ENCODE measurements at regions not wholly inside any gene's neighbourhood (a gene's known extent, or its start where the extent isn't known, plus 50 kb on each side); places are given as distances from the start of the nearest gene placed in this dataset.

DNA sequence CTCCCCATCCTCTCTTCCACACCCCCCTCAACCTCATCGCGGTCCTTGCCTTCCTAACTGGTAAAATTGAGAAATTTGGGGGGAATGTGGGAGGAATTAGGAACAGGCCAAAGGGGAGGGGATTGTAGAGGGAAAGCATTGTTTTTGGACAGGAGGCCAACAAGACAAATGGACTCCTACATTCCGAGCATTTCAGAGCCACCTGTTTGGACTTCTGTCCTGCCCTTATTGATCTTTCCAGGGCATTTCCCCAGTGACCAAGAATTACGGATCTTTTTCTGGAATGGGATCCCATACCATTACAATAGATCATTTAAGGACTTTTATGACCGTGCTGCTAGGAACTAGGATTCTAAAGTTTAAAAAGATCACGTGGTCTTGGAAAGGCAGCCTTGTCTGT is 221.3 kb upstream of the ASIC2 start:
- DNase-seq (ENCODE audit: low spot score), result no peak

DNA sequence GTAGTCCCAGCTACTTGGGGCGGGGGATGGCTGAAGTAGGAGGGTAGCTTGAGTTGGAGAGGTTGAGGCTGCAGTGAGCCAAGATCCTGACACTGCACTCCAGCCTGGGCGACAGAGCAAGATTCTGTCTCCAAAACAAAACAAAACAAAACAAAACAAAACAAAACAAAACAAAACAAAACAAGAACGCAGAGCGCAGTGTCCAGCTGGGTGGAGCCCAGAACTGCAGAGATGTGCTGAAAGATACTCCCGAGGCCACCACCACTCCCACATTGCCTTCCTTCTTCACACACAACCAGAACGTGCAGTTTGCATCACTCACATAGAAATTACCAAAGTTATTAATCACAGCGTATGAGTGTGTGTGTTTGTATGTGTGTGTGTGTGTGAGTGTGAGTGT is 222.9 kb upstream of the ASIC2 start:
- DNase-seq (ENCODE audit: low spot score), result no peak

DNA sequence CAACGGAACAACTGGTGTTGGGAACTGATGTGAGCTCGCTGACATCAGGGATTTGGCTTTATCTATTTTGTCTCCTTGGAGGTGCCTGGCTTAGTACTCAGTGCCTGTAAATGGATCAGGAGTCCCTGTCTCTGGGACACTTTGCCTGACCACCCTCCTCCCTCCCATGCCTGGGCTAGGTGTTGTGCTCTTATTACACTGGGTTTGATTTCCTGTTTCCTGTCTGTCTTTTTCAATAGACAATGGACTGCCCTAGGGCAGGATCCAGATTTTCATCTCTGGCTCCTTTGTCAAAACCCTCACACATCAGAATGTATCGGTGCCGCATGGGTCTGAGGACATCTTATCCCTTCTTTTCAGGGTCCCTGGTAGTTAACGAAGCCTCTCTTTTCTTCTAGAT is 223.6 kb upstream of the ASIC2 start:
- no peak for DNase-seq (ENCODE audit: low spot score)

DNA sequence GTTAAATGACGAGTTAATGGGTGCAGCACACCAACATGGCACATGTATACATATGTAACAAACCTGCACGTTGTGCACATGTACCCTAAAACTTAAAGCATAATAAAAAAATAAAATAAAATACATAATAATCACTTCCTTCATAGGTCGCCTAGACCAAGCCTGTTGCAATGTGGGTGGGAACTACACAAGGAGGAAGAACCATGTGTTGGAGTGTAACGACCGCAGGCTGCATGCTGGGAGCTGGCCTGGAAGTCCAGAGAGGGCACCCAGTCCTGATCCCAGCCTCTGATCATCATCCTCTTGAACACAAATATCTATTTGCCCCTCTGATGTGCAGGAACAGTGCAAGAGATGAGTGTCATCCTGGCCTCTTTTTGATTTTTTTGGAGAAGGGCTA is 224.7 kb upstream of the ASIC2 start:
- no peak for DNase-seq (ENCODE audit: low spot score)

DNA sequence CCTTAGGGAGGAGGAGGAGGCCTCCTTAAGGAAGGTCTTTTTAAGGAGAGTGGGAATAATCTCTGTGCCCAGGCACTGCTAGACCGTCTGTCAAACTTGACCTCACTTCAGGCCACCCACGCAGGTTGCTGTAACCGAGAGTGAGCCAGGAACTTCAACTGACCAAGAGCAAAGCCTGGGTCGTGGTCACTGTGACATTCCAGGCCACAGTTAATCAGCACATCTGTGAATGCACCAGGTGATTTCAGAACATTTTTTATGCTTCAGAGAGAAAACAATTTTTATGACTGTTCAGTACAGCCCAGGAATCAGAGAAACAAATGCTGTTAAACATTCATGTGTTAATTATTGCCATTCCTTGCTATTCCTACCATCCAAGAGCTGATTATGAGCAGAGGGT is 226.6 kb upstream of the ASIC2 start:
- no peak for DNase-seq (ENCODE audit: low spot score)

DNA sequence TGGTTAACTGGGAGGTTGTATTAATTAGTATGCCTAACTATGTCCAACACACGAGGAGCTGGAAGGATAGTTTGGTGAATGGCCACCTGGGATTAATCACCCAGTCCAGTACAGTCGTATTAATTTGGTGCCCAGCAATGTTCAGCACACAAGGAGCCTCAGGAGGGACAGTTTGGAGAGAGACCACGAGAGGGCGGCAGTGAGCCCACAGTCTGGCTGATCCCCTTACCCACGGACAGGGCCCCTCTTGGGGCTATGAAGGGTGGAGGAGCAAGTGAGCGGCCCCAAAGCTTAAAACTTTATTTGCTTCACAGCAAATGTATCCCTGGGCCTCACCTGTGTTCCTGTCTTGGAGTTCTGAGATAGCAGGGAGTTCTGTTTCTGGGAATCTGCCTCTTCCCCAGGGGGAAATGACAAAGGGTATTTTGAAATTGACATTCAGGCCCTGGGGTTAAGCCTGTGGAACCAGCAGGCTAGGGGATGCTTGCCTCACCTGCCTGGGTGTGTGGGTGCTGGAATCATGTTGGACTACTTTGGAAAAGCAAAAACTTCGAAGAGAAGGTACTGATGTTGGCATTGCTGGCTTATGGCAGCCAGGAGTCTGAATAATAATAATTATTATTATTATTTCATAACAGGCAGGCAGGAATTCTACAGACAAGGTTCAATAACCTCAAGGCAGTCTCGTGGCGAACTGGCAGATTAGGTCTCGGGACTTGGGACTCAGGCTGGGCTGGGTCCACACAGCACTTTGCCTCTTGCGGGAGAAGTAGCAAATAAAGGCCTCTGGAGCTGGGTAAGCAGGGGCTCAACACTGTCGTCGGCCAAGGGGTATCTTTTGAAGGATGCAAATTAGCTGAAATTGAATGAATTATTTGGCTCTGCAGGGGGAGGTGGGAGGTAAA is 227.6 kb upstream of the ASIC2 start:
- peak; percentile 48 for DNase-seq (ENCODE audit: low spot score)

DNA sequence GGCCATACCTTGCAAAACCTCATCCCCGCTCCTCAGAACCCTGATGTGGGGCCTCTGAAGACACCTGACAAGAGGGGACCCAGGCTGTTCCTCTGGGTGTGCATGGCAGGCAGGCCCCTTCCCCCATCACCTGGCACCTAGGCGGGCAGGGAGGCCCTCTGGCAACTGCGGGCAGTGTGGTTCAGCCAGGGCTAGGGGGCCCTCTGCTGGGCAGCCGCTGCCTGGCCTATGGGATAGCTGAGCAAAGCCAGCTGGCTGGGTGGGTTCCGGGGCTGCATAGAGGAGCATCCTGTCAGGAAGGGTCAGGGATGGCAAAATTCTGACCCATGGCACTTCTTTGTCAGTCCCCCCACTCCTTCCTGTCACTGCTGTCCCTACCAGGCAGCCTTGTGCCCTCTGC is 228.7 kb upstream of the ASIC2 start:
- no peak for DNase-seq (ENCODE audit: low spot score)

DNA sequence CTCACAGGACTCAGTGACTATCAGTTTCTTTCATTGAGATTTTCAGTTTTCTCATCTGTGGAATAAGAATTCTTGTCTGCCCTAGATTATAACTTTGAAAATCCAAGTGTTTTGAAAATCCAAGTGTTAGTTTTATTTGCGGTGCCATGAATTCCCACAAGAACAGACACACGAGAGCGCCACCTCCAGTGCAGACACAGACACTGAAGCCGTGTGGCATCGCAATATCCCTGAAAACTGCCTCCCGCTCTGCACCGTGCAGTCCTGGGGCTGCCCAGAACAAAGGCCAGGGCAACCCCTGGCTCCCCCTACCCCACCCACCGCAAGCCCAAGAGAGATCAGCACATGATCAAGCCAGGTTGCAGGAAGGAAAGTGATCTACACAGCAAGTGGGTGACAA is 229.5 kb upstream of the ASIC2 start:
- DNase-seq (ENCODE audit: low spot score), result no peak

DNA sequence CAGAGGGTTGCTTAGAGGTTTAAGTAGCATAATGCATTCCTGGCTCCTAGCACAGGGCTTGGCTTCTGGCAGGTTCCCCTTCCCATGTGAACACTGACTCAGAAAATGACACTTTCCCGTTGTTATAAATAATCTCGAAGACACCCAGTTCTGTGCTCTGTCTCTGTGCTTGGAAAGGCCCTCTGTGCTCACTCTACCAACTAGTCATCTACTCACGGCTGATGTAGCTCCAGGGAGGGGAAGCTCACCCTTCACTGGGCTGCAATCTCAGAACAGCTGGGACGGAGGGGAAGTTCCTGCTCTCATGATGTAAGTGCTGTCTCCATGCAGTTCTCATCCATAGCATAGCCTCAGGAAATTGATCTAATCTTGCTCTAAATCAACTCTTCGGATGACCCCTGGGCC is 230.5 kb upstream of the ASIC2 start:
- no peak for DNase-seq (ENCODE audit: low spot score)

DNA sequence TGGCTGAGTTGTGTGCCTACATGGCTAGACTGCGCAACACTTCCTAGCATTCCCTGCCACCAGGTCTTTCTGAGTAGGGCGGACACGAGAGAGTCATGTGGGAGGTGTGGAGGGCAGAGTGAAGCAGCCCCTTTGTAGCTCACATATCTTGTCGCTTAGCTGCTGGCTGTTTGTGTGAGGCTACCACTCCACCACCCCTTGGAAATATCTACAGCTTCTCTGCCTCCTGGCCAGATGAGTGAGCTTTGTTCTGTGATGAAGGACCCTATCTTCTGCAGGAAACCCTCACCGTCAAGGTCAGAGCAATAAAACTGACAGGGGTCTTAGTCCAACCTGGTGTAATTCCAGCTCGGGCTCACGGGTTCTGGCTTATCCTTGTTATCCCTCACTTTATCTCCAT is 232.1 kb upstream of the ASIC2 start:
- no peak for DNase-seq (ENCODE audit: low spot score)

DNA sequence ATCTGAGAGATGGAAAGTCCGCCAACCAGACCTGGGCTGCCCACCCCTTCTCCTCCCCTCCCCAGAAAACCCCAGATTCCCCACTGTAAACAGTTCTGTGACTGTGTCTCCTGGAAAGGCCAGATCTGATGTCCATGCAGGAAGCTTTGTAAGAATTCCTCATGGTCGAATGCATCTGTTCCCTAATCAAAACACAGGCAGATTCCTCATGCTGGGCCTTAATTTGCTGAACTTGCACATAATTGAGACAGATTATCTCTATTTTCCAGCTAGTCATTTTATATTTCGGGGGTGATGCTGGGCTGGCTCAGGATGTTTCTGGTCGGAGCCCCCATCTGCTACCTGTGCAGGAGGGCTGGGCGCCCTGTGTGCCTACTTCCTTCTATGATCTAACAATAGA is 233.6 kb upstream of the ASIC2 start:
- DNase-seq (ENCODE audit: low spot score), result no peak

DNA sequence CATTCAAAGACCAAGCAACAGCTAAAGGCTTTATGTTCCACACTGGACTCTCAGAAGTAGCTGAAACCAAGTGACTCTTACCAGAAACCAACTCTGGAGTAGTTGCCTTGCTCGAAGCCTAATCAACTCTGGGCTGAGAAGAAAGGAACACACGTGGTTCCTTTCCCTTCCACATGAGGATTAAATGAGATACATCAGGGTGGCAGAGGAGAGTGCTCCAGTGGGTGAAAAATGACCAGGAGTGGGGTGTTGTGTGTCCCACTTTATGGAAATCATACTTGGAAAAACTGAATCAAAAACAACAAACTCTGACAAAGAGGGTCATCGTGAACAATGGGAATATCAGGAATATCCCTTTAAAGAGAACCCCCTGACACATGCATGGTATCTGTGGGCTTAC is 234.2 kb upstream of the ASIC2 start:
- DNase-seq (ENCODE audit: low spot score), result no peak

DNA sequence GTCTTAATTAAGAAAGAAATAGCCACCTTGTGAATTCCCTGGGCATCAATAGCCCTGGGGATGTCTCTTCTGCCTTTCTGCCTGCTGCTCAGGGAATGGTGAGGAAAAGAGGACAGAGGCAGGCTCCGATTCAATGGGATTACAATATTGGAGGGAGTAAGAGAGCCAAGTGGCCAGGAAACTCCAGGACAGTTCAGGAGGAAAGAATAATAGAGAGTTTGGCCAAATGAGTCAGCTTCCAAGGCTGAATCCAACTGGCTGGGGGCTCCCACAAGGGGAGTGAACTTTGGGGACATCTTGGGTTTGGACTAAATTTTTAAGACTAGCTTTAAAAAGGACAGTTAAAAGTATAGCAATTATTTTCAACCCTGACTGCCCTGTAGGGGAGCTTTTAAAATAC is 235.8 kb upstream of the ASIC2 start:
- no peak for DNase-seq (ENCODE audit: low spot score)

DNA sequence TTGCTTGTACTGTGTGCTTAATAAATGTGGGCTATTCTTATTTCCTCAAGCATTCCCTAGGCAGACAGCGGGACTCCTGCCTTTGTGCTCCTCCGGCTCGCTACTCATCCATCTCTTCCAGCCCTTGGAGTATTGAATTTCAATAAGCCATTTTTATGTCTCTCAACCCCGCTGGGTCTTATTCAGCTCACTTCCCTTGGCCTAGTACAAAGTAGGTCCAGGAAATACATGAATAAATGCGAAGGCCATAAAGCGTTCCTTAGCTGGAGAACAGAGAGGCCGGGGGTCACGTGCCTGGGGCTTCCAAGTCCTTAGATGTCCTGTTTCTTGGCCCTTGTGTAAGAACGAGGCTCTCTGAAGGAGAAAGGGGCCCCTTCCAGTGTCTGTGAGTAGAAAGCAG is 236.7 kb upstream of the ASIC2 start:
- no peak for DNase-seq (ENCODE audit: low spot score)

DNA sequence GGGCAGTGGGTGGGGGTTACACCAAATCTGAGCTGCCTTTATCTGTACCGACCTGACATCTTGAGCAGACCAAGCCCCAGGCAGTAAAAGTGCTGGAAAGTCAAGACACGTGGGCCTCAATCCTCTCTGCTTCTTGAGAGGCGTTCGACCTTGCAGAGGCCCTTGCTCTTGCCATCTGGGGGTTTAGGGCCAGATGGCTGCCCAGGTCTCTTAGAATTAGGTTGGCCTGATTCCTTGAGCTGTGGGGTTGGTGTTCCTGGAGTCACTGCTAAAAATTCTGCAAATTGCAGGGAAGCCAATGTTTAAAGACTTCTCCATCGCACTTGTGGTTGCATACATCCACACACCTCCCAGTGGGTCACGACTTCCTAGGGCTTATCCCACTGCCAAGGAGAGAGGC is 238.2 kb upstream of the ASIC2 start:
- no peak for DNase-seq (ENCODE audit: low spot score)

DNA sequence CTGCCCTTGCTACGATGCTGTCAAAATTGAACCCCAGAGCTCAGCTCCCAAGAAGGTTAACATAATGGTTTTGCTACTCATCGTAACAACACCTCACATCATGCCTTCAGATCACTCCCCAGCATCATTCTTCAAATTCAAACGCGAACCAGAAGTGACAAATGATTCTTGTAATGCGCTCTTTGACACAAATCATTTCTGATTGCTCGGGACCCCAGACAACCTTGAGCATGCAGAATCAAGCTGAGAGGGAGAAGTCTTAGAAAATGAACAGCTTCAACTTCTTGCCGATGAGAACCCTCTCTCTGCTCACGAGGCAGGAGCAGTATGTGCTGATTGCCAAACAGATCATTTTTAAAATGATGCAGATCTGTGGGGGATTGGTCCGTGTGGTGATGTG is 241.0 kb upstream of the ASIC2 start:
- no peak for DNase-seq (ENCODE audit: low spot score)

DNA sequence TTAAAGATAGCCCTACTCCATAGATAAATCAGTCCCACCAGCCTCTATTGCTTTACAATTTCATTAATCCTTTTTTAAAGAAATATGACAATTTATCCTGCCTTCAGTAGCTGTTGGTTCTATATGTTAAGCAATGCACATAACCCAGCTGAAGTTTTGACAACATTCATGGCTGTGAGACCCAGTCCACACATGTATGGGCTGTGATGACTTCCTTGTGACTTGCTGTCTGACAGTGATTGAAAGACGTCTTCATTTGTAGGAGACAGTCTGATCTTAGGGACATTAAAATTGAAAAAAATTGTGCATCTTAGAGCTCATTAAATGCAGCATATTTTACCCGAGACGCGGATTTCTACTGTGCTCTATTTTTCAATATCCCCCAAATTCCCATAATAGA is 252.0 kb upstream of the ASIC2 start:
- DNase-seq (ENCODE audit: low spot score), result no peak

DNA sequence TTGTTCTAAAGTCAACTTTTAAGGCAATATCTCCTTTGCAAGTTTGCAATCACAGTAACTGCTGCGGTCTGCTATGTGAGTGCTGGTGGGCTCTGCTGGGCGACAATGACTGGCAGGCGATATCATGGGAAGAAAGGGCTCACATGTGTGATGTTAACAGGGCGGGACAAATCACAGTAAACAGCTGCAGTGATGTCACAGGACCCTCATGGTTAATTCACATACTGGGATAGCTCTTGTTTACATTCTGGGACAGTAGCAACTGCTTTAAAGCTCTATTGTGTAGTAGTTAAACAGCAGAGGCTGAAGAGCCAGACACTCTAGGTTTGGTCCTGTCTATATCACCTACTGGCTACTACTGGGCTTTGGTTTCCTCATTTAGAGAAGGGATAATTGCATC is 257.2 kb upstream of the ASIC2 start:
- no peak for DNase-seq (ENCODE audit: low spot score)

DNA sequence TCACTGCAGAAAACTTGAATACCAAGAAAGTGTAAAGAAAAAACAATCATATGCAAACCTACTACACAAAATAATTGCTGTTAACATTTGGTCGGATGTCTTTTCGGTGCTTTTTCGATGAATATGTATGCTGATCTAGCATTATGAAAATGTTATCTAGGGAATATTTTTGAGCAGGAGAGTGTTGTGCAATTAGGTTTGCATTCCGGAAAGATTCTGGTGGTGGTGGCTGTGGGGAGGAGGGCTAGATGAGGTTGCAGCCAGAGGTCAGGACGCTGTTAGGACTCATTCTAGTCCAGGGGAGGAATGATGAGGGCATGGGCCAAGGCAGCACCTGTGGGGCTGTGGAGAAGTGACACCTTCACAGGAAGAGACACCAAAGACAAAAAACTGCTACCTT is 258.0 kb upstream of the ASIC2 start:
- no peak for DNase-seq (ENCODE audit: low spot score)

DNA sequence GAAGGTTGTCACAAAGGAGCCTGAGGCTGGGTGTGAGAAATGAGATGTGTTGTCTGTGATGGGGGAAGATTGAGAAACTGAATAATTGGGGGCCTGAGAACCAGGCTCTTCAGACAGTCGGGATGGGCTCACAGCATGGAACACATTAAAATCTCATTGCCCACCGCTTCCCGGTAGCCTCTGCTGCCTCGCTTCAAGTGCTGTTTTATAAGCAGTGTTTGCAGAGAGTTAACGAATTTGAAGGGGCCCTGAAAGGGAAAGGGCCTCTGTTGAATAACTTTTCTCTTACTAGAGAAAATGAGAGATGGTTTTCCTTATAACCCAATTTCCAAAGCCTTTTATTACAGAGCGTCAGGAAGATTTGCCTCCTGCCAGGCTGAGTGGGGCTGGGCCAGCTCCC is 258.8 kb upstream of the ASIC2 start:
- DNase-seq (ENCODE audit: low spot score), result no peak

DNA sequence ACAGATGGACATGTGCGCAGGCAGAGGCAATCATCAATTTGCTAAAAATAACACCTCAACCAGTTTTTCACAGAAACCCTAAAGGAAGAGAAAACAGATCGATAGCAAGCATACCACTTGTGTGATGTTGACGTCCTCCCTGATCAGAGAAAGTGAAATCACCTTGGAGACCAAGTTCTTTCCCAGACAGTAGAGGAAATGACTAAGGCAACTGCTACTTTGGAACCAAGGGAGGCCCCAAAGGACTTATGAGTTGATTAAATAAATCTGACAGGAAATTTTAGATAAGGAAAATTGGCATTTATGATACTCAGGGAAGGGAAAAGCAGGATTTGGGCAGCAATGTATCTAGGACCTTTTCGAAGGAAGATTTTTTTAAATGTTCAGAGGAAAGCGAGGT is 267.1 kb upstream of the ASIC2 start:
- no peak for DNase-seq (ENCODE audit: low spot score)

DNA sequence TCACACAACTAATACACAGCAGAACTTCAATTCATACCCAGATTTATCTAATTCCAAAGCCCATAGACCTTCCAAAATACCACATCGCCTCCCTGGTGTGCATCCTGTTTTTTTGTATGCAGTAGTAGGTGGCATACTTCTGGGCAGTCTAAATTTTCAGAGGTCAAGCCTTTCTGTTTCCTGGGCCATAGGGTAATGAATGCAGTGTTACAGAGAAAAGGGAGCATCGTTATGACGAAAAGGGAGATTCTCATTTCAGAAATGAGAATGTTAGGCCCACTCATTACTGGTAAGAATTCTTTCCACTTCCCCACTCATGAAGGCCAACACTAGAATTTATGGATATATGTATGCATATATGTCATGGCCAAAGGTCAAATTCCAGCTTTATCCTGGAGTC is 267.8 kb upstream of the ASIC2 start:
- no peak for DNase-seq (ENCODE audit: low spot score)

DNA sequence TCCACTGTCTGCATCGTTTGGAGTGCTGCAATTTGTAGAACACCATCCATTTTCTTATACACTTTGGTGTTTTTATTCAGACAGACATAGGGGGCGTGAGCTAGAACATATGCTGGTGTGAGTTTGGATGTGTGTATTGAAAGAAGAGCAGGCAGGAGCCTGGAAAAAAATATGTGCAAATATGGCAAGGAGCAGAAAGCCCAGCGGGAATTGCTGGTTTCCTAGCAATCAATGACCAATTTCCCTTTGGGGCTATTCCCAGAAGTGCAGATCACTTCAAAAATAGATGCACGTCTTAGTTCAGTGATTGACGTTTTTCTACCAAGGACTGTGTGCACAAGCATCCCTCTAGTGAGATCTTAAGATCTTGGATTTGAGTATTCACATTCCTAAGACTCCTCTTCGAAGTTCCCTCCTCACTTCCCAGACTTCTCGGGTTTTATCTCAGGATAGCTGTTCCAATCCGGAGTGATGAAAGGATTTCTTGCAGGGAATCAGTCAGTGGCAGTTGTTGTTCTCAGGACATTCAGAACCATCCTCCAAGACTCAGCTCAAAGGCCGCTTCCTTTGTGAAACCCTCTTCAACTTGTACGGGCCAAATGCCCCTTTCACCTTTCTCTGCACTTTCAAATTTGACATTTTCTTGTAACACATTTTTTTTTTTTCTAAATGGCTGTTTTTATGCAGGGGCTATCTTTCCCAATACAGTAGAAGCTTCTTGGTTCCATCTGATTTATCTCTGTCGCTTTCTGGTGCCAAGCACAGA is 268.7 kb upstream of the ASIC2 start:
- DNase-seq (ENCODE audit: low spot score), result no peak

DNA sequence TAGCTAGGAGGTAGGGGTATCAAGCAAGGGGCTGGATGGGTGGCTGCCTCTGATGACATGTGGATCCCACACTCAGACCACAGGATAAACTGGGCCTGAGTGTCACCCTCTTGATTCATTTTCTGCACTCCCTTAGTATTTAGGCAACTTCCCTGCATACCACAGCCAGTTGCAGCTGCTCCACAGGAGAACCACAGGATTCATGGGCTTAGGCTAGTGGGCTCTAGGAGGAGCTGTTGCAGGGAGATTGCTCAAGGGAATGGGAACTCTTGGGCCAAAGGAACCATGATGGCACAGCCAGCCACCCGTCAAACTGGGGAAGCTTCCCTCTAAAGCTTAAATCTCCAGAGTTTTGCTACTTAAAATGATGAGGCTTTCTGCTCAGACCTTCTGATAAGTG is 269.7 kb upstream of the ASIC2 start:
- DNase-seq (ENCODE audit: low spot score), result no peak
